Kidney (tissue), 13 donors: ENCODE measurements at regions not wholly inside any gene's neighbourhood (a gene's known extent, or its start where the extent isn't known, plus 50 kb on each side); places are given as distances from the start of the nearest gene placed in this dataset.

Experiments used
- DNase-seq, 5 donors: peaks; one replicate each; pipeline ENCODE4 v3.0.0-alpha.2; 2013 to 2020
- FAIRE-seq: peaks from 2 replicates; lab custom pipeline; 2012; peaks lifted over from hg19 to GRCh38; lab: Jason Lieb, UNC
- H3K27ac ChIP-seq, 2 donors: one replicate each; pipeline ENCODE4 v1.7.0; 2013; ENCODE audit warnings: low read depth in 2 of 2, low read length in 2 of 2, inconsistent platforms in 1 of 2
- H3K27me3 ChIP-seq: one replicate; pipeline ENCODE4 v1.7.1; 2013; ENCODE audit warnings: low read length, inconsistent platforms; ENCODE audit not compliant: control insufficient read depth, insufficient read depth
- H3K36me3 ChIP-seq, 3 donors: one replicate each; pipeline versions ENCODE4 v1.7.0 to v1.7.1; 2013; ENCODE audit warnings: low read length in 3 of 3, control low read depth in 1 of 3, inconsistent platforms in 1 of 3; ENCODE audit not compliant: insufficient read depth in 3 of 3, control insufficient read depth in 2 of 3
- H3K4me1 ChIP-seq, 3 donors: one replicate each; pipeline versions ENCODE4 v1.7.0 to v1.7.1; 2013; ENCODE audit warnings: low read length in 3 of 3, inconsistent platforms in 1 of 3, low read depth in 1 of 3; ENCODE audit not compliant: control insufficient read depth in 2 of 3, insufficient read depth in 2 of 3
- H3K4me3 ChIP-seq, 3 donors: one replicate each; pipeline versions ENCODE4 v1.7.0 to v1.8.1; 2013; ENCODE audit warnings: low read length in 3 of 3, control low read depth in 1 of 3, inconsistent platforms in 1 of 3
- H3K9ac ChIP-seq, 3 donors: one replicate each; pipeline versions ENCODE4 v1.7.0 to v1.7.1; 2013; ENCODE audit warnings: low read length in 3 of 3, control low read depth in 1 of 3, inconsistent platforms in 1 of 3
- H3K9me3 ChIP-seq, 3 donors: one replicate each; pipeline versions ENCODE4 v1.7.0 to v1.7.1; 2013; ENCODE audit warnings: low read length in 3 of 3, control low read depth in 1 of 3, inconsistent platforms in 1 of 3; ENCODE audit not compliant: control insufficient read depth in 2 of 3, insufficient read depth in 1 of 3
- CTCF ChIP-seq: IDR thresholded peaks from 3 replicates; pipeline ENCODE4 v1.5.1; 2012; ENCODE audit warnings: mild to moderate bottlenecking, moderate library complexity, borderline replicate concordance; ENCODE audit not compliant: insufficient read depth; ENCODE audit errors: extremely low read depth
- intact Hi-C: fragments of 100-400 bp; cut with DNase I; formaldehyde crosslinking; loops from one replicate; pipeline ENCODE4 v1.11.1; 2022
- donor health status: control.
- donor health status: control.
- donor health status: control.
- donor health status: control.
- donor health status: control.
- donor health status: DM: yes; HTN: yes; CAD: no.
- donor health status: Normal renal cell carcinoma (clear cell type).

- no peak for TF ChIP-seq CTCF
- Histone ChIP-seq H3K4me3 (no peak overlapping the region), H3K9ac (no peak overlapping the region), H3K27me3 (no peaks in the 10 kb centered on the region), H3K9me3 (no peaks in the 10 kb centered on the region), H3K27ac (no peak overlapping the region), H3K36me3 (no peaks in the 10 kb centered on the region), H3K4me1 (no peaks in the 10 kb centered on the region)
- FAIRE-seq (no peak), DNase-seq (peak in 1 of 5 donors; percentile 32)
- intact Hi-C loops: no loop called here
Measured at GRCh38 chr11:70894566-70895365, 357.6 kb downstream of the SHANK2 start.

- no peaks in the 10 kb centered on the region for H3K9me3 ChIP-seq
- FAIRE-seq (no peak), DNase-seq (peak in 1 of 5 donors; percentile 44)
- H3K4me1 ChIP-seq: no peaks in the 10 kb centered on the region
- intact Hi-C loops: no loop called here
- H3K27ac ChIP-seq: no peak overlapping the region
- H3K27me3 ChIP-seq: no peaks in the 10 kb centered on the region
- no peak overlapping the region for H3K4me3 ChIP-seq
- H3K9ac ChIP-seq: no peak overlapping the region
- H3K36me3 ChIP-seq: no peaks in the 10 kb centered on the region
- TF ChIP-seq CTCF: no peak
Measured at GRCh38 chr11:70895366-70895670, 357.1 kb downstream of the SHANK2 start.

GRCh38 chr11:70897429-70897828 is 354.9 kb downstream of the SHANK2 start:
- intact Hi-C loops: no loop called here
- DNase-seq: no peak
- Histone ChIP-seq H3K36me3 (no peaks in the 10 kb centered on the region), H3K4me1 (no peaks in the 10 kb centered on the region), H3K4me3 (no peak overlapping the region), H3K9ac (no peak overlapping the region), H3K9me3 (no peaks in the 10 kb centered on the region), H3K27me3 (no peaks in the 10 kb centered on the region), H3K27ac (no peak overlapping the region)
- TF ChIP-seq CTCF: no peak
- no peak for FAIRE-seq

GRCh38 chr11:70899616-70900015 is 352.8 kb downstream of the SHANK2 start:
- no peaks in the 10 kb centered on the region for H3K9me3 ChIP-seq
- FAIRE-seq (no peak), DNase-seq (peak in 1 of 5 donors; percentile 38)
- no peaks in the 10 kb centered on the region for H3K4me1 ChIP-seq
- H3K9ac ChIP-seq: no peak overlapping the region
- H3K36me3 ChIP-seq: no peaks in the 10 kb centered on the region
- no peak overlapping the region for H3K4me3 ChIP-seq
- H3K27ac ChIP-seq: no peak overlapping the region
- intact Hi-C loops: no loop called here
- H3K27me3 ChIP-seq: no peaks in the 10 kb centered on the region
- no peak for TF ChIP-seq CTCF
